ENCODE measurements at regions not wholly inside any gene's neighbourhood (a gene's known extent, or its start where the extent isn't known, plus 50 kb on each side); places are given as distances from the start of the nearest gene placed in this dataset.

GRCh38 chr1:177600936-177601335 lies 368.9 kb downstream of the SEC16B start:
- ATAC-seq (ENCODE audit: low FRiP score) = no peak

GRCh38 chr1:177600321-177600720 lies 369.5 kb downstream of the SEC16B start:
- no peak for ATAC-seq (ENCODE audit: low FRiP score)
- H3K4me1 ChIP-seq (ENCODE audit: control insufficient read depth in 1 of 2, insufficient read depth in 2 of 2, low read length in 2 of 2) = peaks cover 0 to 3% of the 10 kb centered on the region in 2 donors

More at GRCh38 chr1:177600936-177601335, 368.9 kb downstream of the SEC16B start:
- no peak for DNase-seq
- intact Hi-C loops (cut with DNase I) = no loop called here
- WGBS, 2 donors = 71 to 85% methylated on average over 1 of the region's 1 CpG
- Histone ChIP-seq H3K36me3 (ENCODE audit: control insufficient read depth in 1 of 2, insufficient read depth in 2 of 2, low read length in 1 of 2) (no peaks in the 10 kb centered on the region), H3K4me1 (ENCODE audit: control insufficient read depth in 1 of 2, insufficient read depth in 2 of 2, low read length in 2 of 2) (peaks cover 0 to 3% of the 10 kb centered on the region in 2 donors), H3K27me3 (ENCODE audit: control insufficient read depth in 1 of 2, insufficient read depth in 2 of 2, low read length in 1 of 2) (peaks cover 0 to 2% of the 10 kb centered on the region in 2 donors), H3K4me3 (ENCODE audit: low read length in 2 of 2) (no peak overlapping the region), H3K27ac (ENCODE audit: low read depth in 1 of 2, low read length in 2 of 2) (no peak overlapping the region), H3K9me3 (ENCODE audit: control insufficient read depth, low read length) (no peaks in the 10 kb centered on the region)

GRCh38 chr1:177597393-177597792 lies 372.5 kb downstream of the SEC16B start:
- no peak for DNase-seq

More at GRCh38 chr1:177600321-177600720, 369.5 kb downstream of the SEC16B start:
- H3K36me3 ChIP-seq (ENCODE audit: control insufficient read depth in 1 of 2, insufficient read depth in 2 of 2, low read length in 1 of 2) = no peaks in the 10 kb centered on the region
- no peak overlapping the region for H3K4me3 ChIP-seq (ENCODE audit: low read length in 2 of 2)
- no peak for DNase-seq
- 38 to 42% methylated on average over 2 of the region's 2 CpGs for WGBS, 2 donors
- intact Hi-C loops (cut with DNase I) = no loop called here
- H3K27ac ChIP-seq (ENCODE audit: low read depth in 1 of 2, low read length in 2 of 2) = no peak overlapping the region
- no peaks in the 10 kb centered on the region for H3K9me3 ChIP-seq (ENCODE audit: control insufficient read depth, low read length)
- peaks cover 0 to 2% of the 10 kb centered on the region in 2 donors for H3K27me3 ChIP-seq (ENCODE audit: control insufficient read depth in 1 of 2, insufficient read depth in 2 of 2, low read length in 1 of 2)

GRCh38 chr1:177596485-177596884 lies 373.4 kb downstream of the SEC16B start:
- no peak overlapping the region for H3K4me3 ChIP-seq (ENCODE audit: low read length in 2 of 2)
- ATAC-seq (ENCODE audit: low FRiP score) (no peak), DNase-seq (no peak)
- H3K36me3 ChIP-seq (ENCODE audit: control insufficient read depth in 1 of 2, insufficient read depth in 2 of 2, low read length in 1 of 2) = no peaks in the 10 kb centered on the region
- intact Hi-C loops (cut with DNase I) = no loop called here
- H3K27ac ChIP-seq (ENCODE audit: low read depth in 1 of 2, low read length in 2 of 2) = no peak overlapping the region
- peaks cover 0 to 2% of the 10 kb centered on the region in 2 donors for H3K27me3 ChIP-seq (ENCODE audit: control insufficient read depth in 1 of 2, insufficient read depth in 2 of 2, low read length in 1 of 2)
- H3K4me1 ChIP-seq (ENCODE audit: control insufficient read depth in 1 of 2, insufficient read depth in 2 of 2, low read length in 2 of 2) = peaks cover 0 to 3% of the 10 kb centered on the region in 2 donors
- WGBS, 2 donors = 64 to 70% methylated on average over 2 of the region's 2 CpGs
- no peaks in the 10 kb centered on the region for H3K9me3 ChIP-seq (ENCODE audit: control insufficient read depth, low read length)

More at GRCh38 chr1:177597393-177597792, 372.5 kb downstream of the SEC16B start:
- Histone ChIP-seq H3K4me1 (ENCODE audit: control insufficient read depth in 1 of 2, insufficient read depth in 2 of 2, low read length in 2 of 2) (peaks cover 0 to 3% of the 10 kb centered on the region in 2 donors), H3K4me3 (ENCODE audit: low read length in 2 of 2) (no peak overlapping the region), H3K36me3 (ENCODE audit: control insufficient read depth in 1 of 2, insufficient read depth in 2 of 2, low read length in 1 of 2) (no peaks in the 10 kb centered on the region), H3K27ac (ENCODE audit: low read depth in 1 of 2, low read length in 2 of 2) (no peak overlapping the region), H3K27me3 (ENCODE audit: control insufficient read depth in 1 of 2, insufficient read depth in 2 of 2, low read length in 1 of 2) (peaks cover 0 to 2% of the 10 kb centered on the region in 2 donors), H3K9me3 (ENCODE audit: control insufficient read depth, low read length) (no peaks in the 10 kb centered on the region)
- intact Hi-C loops (cut with DNase I) = no loop called here
- ATAC-seq (ENCODE audit: low FRiP score) = no peak

GRCh38 chr1:177593105-177593504 lies 376.8 kb downstream of the SEC16B start:
- 72 to 73% methylated on average over 3 of the region's 3 CpGs for WGBS, 2 donors
- Histone ChIP-seq H3K27me3 (ENCODE audit: control insufficient read depth in 1 of 2, insufficient read depth in 2 of 2, low read length in 1 of 2) (no peaks in the 10 kb centered on the region), H3K27ac (ENCODE audit: low read depth in 1 of 2, low read length in 2 of 2) (no peak overlapping the region), H3K4me3 (ENCODE audit: low read length in 2 of 2) (no peak overlapping the region), H3K4me1 (ENCODE audit: control insufficient read depth in 1 of 2, insufficient read depth in 2 of 2, low read length in 2 of 2) (peaks cover 0 to 3% of the 10 kb centered on the region in 2 donors), H3K9me3 (ENCODE audit: control insufficient read depth, low read length) (no peaks in the 10 kb centered on the region), H3K36me3 (ENCODE audit: control insufficient read depth in 1 of 2, insufficient read depth in 2 of 2, low read length in 1 of 2) (no peaks in the 10 kb centered on the region)
- DNase-seq (no peak), ATAC-seq (ENCODE audit: low FRiP score) (no peak)
- intact Hi-C loops (cut with DNase I) = no loop called here

GRCh38 chr1:177592624-177593023 lies 377.2 kb downstream of the SEC16B start:
- H3K27ac ChIP-seq (ENCODE audit: low read depth in 1 of 2, low read length in 2 of 2) = no peak overlapping the region
- H3K27me3 ChIP-seq (ENCODE audit: control insufficient read depth in 1 of 2, insufficient read depth in 2 of 2, low read length in 1 of 2) = no peaks in the 10 kb centered on the region
- no peaks in the 10 kb centered on the region for H3K36me3 ChIP-seq (ENCODE audit: control insufficient read depth in 1 of 2, insufficient read depth in 2 of 2, low read length in 1 of 2)
- WGBS, 2 donors = 73 to 75% methylated on average over 4 of the region's 4 CpGs
- intact Hi-C loops (cut with DNase I) = no loop called here
- no peak overlapping the region for H3K4me3 ChIP-seq (ENCODE audit: low read length in 2 of 2)
- peaks cover 0 to 3% of the 10 kb centered on the region in 2 donors for H3K4me1 ChIP-seq (ENCODE audit: control insufficient read depth in 1 of 2, insufficient read depth in 2 of 2, low read length in 2 of 2)
- no peak for ATAC-seq (ENCODE audit: low FRiP score)
- DNase-seq = no peak
- no peaks in the 10 kb centered on the region for H3K9me3 ChIP-seq (ENCODE audit: control insufficient read depth, low read length)

- no peak overlapping the region for H3K4me3 ChIP-seq (ENCODE audit: low read length in 2 of 2)
- H3K27me3 ChIP-seq (ENCODE audit: control insufficient read depth in 1 of 2, insufficient read depth in 2 of 2, low read length in 1 of 2) = no peaks in the 10 kb centered on the region
- WGBS, 2 donors = 79 to 86% methylated on average over 11 of the region's 11 CpGs
- no peaks in the 10 kb centered on the region for H3K4me1 ChIP-seq (ENCODE audit: control insufficient read depth in 1 of 2, insufficient read depth in 2 of 2, low read length in 2 of 2)
- intact Hi-C loops (cut with DNase I) = no loop called here
- no peak for ATAC-seq (ENCODE audit: low FRiP score)
- H3K36me3 ChIP-seq (ENCODE audit: control insufficient read depth in 1 of 2, insufficient read depth in 2 of 2, low read length in 1 of 2) = no peaks in the 10 kb centered on the region
- DNase-seq = no peak
- no peaks in the 10 kb centered on the region for H3K9me3 ChIP-seq (ENCODE audit: control insufficient read depth, low read length)
- no peak overlapping the region for H3K27ac ChIP-seq (ENCODE audit: low read depth in 1 of 2, low read length in 2 of 2)
These were observed 378.7 kb downstream of the SEC16B start for GRCh38 chr1:177591155-177591554.

- 61 to 64% methylated on average over 3 of the region's 3 CpGs for WGBS, 2 donors
- H3K9me3 ChIP-seq (ENCODE audit: control insufficient read depth, low read length) = no peaks in the 10 kb centered on the region
- intact Hi-C loops (cut with DNase I) = no loop called here
These were observed 380.7 kb downstream of the SEC16B start for GRCh38 chr1:177589166-177589565.

GRCh38 chr1:177586429-177586828 lies 383.4 kb downstream of the SEC16B start:
- Histone ChIP-seq H3K36me3 (ENCODE audit: control insufficient read depth in 1 of 2, insufficient read depth in 2 of 2, low read length in 1 of 2) (no peaks in the 10 kb centered on the region), H3K4me1 (ENCODE audit: control insufficient read depth in 1 of 2, insufficient read depth in 2 of 2, low read length in 2 of 2) (no peaks in the 10 kb centered on the region), H3K4me3 (ENCODE audit: low read length in 2 of 2) (no peak overlapping the region), H3K27ac (ENCODE audit: low read depth in 1 of 2, low read length in 2 of 2) (no peak overlapping the region), H3K9me3 (ENCODE audit: control insufficient read depth, low read length) (no peaks in the 10 kb centered on the region), H3K27me3 (ENCODE audit: control insufficient read depth in 1 of 2, insufficient read depth in 2 of 2, low read length in 1 of 2) (no peaks in the 10 kb centered on the region)
- ATAC-seq (ENCODE audit: low FRiP score) = peak; percentile 43
- DNase-seq = no peak
- intact Hi-C loops (cut with DNase I) = no loop called here
- WGBS, 2 donors = 43 to 66% methylated on average over 1 of the region's 1 CpG

More at GRCh38 chr1:177589166-177589565, 380.7 kb downstream of the SEC16B start:
- no peak overlapping the region for H3K4me3 ChIP-seq (ENCODE audit: low read length in 2 of 2)
- DNase-seq (no peak), ATAC-seq (ENCODE audit: low FRiP score) (no peak)
- no peaks in the 10 kb centered on the region for H3K36me3 ChIP-seq (ENCODE audit: control insufficient read depth in 1 of 2, insufficient read depth in 2 of 2, low read length in 1 of 2)
- H3K4me1 ChIP-seq (ENCODE audit: control insufficient read depth in 1 of 2, insufficient read depth in 2 of 2, low read length in 2 of 2) = no peaks in the 10 kb centered on the region
- no peak overlapping the region for H3K27ac ChIP-seq (ENCODE audit: low read depth in 1 of 2, low read length in 2 of 2)
- no peaks in the 10 kb centered on the region for H3K27me3 ChIP-seq (ENCODE audit: control insufficient read depth in 1 of 2, insufficient read depth in 2 of 2, low read length in 1 of 2)
